K562 (cell line): ENCODE measurements at regions not wholly inside any gene's neighbourhood (a gene's known extent, or its start where the extent isn't known, plus 50 kb on each side); places are given as distances from the start of the nearest gene placed in this dataset.

ENCODE experiments used
- CBFB ChIP-seq: sonication (generic); formaldehyde crosslinking; IDR thresholded peaks from 2 replicates; pipeline ENCODE4 v1.4.0; 2020; ENCODE audit warnings: mild to moderate bottlenecking, missing genetic modification reagents
- CBX3 ChIP-seq, 2 experiments: IDR thresholded peaks; 1 replicate in 1 of 2; 2 replicates in 1 of 2; pipeline ENCODE4 v1.6.1; 2012; ENCODE audit warnings: inconsistent platforms in 2 of 2, low read length in 2 of 2, borderline replicate concordance in 1 of 2, control low read depth in 1 of 2
- GTF2B ChIP-seq: IDR thresholded peaks from 2 replicates; pipeline ENCODE4 v1.6.1; 2011; ENCODE audit not compliant: insufficient read length; ENCODE audit errors: extremely low read depth
- HDAC1 ChIP-seq, 2 experiments: fragments of 450-650 bp; IDR thresholded peaks; 2 replicates each; pipeline ENCODE4 v1.6.1; 2016 to 2017; ENCODE audit warnings: inconsistent platforms in 1 of 2, mild to moderate bottlenecking in 1 of 2, moderate library complexity in 1 of 2
- HINFP ChIP-seq: fragments of 450-650 bp; conservative IDR thresholded peaks from 2 replicates; pipeline ENCODE4 v1.6.1; 2016; ENCODE audit warnings: missing genetic modification characterization, low read depth, mild to moderate bottlenecking, control low read depth, missing compliant biosample characterization
- HMG20A ChIP-seq: fragments of 450-650 bp; formaldehyde crosslinking; conservative IDR thresholded peaks from 2 replicates; pipeline ENCODE4 v1.4.0; 2020; ENCODE audit warnings: mild to moderate bottlenecking, mixed read lengths
- MEF2D ChIP-seq: conservative IDR thresholded peaks from 2 replicates; pipeline ENCODE4 v1.6.1; 2016; ENCODE audit warnings: low read depth, missing genetic modification characterization, missing compliant biosample characterization
- NFE2L1 ChIP-seq: fragments of 450-650 bp; IDR thresholded peaks from 2 replicates; pipeline ENCODE4 v1.6.1; 2016; ENCODE audit warnings: missing genetic modification characterization, low read depth, mild to moderate bottlenecking, missing compliant biosample characterization, moderate library complexity, borderline replicate concordance
- POU5F1 ChIP-seq: fragments of 150-350 bp; IDR thresholded peaks from 2 replicates; pipeline ENCODE4 v1.6.1; 2014; ENCODE audit warnings: borderline replicate concordance, low read length, low read depth, mild to moderate bottlenecking; ENCODE audit not compliant: partially characterized antibody
- RBM25 ChIP-seq: fragments of 200-400 bp; formaldehyde crosslinking; IDR thresholded peaks from 2 replicates; pipeline ENCODE4 v1.6.1; 2018; ENCODE audit warnings: low read length, low read depth, moderate library complexity; ENCODE audit not compliant: severe bottlenecking
- TAL1 ChIP-seq: fragments of 450-650 bp; IDR thresholded peaks from 2 replicates; pipeline ENCODE4 v1.6.1; 2016; ENCODE audit warnings: mild to moderate bottlenecking
- TOE1 ChIP-seq, 2 experiments: fragments of 450-650 bp in 1 of 2; sonication (generic) in 1 of 2; formaldehyde crosslinking in 1 of 2; IDR thresholded peaks; 2 replicates each; pipeline versions ENCODE4 v1.7.1 to v1.8.0; 2016 to 2022; ENCODE audit warnings: borderline replicate concordance in 2 of 2, mild to moderate bottlenecking in 2 of 2, antibody characterized with exemption in 1 of 2, inconsistent platforms in 1 of 2, low read depth in 1 of 2, missing genetic modification reagents in 1 of 2, moderate library complexity in 1 of 2
- TF ChIP-seq, protein P1 (sequence below): fragments of 450-650 bp; IDR thresholded peaks from 2 replicates; pipeline ENCODE4 v1.7.0; 2016; ENCODE audit warnings: borderline replicate concordance
- TF ChIP-seq, protein P2 (sequence below): sonication (generic); formaldehyde crosslinking; IDR thresholded peaks from 2 replicates; pipeline ENCODE4 v1.8.1; 2023; ENCODE audit warnings: mild to moderate bottlenecking, missing genetic modification reagents
- TF ChIP-seq, protein P3 (sequence below): fragments of 250-450 bp; sonication (Bioruptor Pico); IDR thresholded peaks from 2 replicates; pipeline ENCODE4 v1.8.0; 2021; ENCODE audit warnings: moderate library complexity, mild to moderate bottlenecking, inconsistent platforms

GRCh38 chr1:80054129-80054528 lies 1047.6 kb upstream of the ADGRL4 start (continued):
- TF ChIP-seq TOE1 (IDR thresholded peaks at IDR 0.05; ENCODE audit: borderline replicate concordance), result no peak
- no peak for TF ChIP-seq TOE1 (CRISPR knock-in tag; IDR thresholded peaks at IDR 0.05; ENCODE audit: borderline replicate concordance, low read depth)
- no peak for TF ChIP-seq CBX3 (IDR thresholded peaks at IDR 0.05; ENCODE audit: borderline replicate concordance in 1 of 2, low read length in 2 of 2)
- TF ChIP-seq HINFP (tag), result no peak
- TF ChIP-seq NFE2L1 (tag), result peak; percentile 5; the same call in 1 of the 2 replicates
- TF ChIP-seq, protein P1, sequence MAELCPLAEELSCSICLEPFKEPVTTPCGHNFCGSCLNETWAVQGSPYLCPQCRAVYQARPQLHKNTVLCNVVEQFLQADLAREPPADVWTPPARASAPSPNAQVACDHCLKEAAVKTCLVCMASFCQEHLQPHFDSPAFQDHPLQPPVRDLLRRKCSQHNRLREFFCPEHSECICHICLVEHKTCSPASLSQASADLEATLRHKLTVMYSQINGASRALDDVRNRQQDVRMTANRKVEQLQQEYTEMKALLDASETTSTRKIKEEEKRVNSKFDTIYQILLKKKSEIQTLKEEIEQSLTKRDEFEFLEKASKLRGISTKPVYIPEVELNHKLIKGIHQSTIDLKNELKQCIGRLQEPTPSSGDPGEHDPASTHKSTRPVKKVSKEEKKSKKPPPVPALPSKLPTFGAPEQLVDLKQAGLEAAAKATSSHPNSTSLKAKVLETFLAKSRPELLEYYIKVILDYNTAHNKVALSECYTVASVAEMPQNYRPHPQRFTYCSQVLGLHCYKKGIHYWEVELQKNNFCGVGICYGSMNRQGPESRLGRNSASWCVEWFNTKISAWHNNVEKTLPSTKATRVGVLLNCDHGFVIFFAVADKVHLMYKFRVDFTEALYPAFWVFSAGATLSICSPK, result no peak
- no peak for TF ChIP-seq HMG20A
- no peak for TF ChIP-seq HDAC1 (IDR thresholded peaks at IDR 0.05)
- TF ChIP-seq, protein P2, sequence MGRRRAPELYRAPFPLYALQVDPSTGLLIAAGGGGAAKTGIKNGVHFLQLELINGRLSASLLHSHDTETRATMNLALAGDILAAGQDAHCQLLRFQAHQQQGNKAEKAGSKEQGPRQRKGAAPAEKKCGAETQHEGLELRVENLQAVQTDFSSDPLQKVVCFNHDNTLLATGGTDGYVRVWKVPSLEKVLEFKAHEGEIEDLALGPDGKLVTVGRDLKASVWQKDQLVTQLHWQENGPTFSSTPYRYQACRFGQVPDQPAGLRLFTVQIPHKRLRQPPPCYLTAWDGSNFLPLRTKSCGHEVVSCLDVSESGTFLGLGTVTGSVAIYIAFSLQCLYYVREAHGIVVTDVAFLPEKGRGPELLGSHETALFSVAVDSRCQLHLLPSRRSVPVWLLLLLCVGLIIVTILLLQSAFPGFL (CRISPR knock-in tag), result no peak
- TF ChIP-seq RBM25, result no peak
- no peak for TF ChIP-seq POU5F1
- no peak for TF ChIP-seq MEF2D (tag)
- TF ChIP-seq, protein P3, sequence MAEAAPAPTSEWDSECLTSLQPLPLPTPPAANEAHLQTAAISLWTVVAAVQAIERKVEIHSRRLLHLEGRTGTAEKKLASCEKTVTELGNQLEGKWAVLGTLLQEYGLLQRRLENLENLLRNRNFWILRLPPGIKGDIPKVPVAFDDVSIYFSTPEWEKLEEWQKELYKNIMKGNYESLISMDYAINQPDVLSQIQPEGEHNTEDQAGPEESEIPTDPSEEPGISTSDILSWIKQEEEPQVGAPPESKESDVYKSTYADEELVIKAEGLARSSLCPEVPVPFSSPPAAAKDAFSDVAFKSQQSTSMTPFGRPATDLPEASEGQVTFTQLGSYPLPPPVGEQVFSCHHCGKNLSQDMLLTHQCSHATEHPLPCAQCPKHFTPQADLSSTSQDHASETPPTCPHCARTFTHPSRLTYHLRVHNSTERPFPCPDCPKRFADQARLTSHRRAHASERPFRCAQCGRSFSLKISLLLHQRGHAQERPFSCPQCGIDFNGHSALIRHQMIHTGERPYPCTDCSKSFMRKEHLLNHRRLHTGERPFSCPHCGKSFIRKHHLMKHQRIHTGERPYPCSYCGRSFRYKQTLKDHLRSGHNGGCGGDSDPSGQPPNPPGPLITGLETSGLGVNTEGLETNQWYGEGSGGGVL, result no peak
- TF ChIP-seq GTF2B, result no peak
- TF ChIP-seq TAL1, result no peak
- no peak for TF ChIP-seq CBFB (CRISPR knock-in tag)
